H1 (cell line): ENCODE measurements at regions not wholly inside any gene's neighbourhood (a gene's known extent, or its start where the extent isn't known, plus 50 kb on each side); places are given as distances from the start of the nearest gene placed in this dataset.

ENCODE experiments used
- TF ChIP-seq, protein P1 (sequence below): fragments of 300-600 bp; sonication (generic); IDR thresholded peaks from 2 replicates; pipeline ENCODE4 v1.7.1; 2012; ENCODE audit warnings: low read length, moderate library complexity, mild to moderate bottlenecking, inconsistent platforms; ENCODE audit not compliant: insufficient replicate concordance

GRCh38 chr17:72470121-72470705 lies 349.4 kb downstream of the SOX9 start (continued):
- TF ChIP-seq, protein P1, sequence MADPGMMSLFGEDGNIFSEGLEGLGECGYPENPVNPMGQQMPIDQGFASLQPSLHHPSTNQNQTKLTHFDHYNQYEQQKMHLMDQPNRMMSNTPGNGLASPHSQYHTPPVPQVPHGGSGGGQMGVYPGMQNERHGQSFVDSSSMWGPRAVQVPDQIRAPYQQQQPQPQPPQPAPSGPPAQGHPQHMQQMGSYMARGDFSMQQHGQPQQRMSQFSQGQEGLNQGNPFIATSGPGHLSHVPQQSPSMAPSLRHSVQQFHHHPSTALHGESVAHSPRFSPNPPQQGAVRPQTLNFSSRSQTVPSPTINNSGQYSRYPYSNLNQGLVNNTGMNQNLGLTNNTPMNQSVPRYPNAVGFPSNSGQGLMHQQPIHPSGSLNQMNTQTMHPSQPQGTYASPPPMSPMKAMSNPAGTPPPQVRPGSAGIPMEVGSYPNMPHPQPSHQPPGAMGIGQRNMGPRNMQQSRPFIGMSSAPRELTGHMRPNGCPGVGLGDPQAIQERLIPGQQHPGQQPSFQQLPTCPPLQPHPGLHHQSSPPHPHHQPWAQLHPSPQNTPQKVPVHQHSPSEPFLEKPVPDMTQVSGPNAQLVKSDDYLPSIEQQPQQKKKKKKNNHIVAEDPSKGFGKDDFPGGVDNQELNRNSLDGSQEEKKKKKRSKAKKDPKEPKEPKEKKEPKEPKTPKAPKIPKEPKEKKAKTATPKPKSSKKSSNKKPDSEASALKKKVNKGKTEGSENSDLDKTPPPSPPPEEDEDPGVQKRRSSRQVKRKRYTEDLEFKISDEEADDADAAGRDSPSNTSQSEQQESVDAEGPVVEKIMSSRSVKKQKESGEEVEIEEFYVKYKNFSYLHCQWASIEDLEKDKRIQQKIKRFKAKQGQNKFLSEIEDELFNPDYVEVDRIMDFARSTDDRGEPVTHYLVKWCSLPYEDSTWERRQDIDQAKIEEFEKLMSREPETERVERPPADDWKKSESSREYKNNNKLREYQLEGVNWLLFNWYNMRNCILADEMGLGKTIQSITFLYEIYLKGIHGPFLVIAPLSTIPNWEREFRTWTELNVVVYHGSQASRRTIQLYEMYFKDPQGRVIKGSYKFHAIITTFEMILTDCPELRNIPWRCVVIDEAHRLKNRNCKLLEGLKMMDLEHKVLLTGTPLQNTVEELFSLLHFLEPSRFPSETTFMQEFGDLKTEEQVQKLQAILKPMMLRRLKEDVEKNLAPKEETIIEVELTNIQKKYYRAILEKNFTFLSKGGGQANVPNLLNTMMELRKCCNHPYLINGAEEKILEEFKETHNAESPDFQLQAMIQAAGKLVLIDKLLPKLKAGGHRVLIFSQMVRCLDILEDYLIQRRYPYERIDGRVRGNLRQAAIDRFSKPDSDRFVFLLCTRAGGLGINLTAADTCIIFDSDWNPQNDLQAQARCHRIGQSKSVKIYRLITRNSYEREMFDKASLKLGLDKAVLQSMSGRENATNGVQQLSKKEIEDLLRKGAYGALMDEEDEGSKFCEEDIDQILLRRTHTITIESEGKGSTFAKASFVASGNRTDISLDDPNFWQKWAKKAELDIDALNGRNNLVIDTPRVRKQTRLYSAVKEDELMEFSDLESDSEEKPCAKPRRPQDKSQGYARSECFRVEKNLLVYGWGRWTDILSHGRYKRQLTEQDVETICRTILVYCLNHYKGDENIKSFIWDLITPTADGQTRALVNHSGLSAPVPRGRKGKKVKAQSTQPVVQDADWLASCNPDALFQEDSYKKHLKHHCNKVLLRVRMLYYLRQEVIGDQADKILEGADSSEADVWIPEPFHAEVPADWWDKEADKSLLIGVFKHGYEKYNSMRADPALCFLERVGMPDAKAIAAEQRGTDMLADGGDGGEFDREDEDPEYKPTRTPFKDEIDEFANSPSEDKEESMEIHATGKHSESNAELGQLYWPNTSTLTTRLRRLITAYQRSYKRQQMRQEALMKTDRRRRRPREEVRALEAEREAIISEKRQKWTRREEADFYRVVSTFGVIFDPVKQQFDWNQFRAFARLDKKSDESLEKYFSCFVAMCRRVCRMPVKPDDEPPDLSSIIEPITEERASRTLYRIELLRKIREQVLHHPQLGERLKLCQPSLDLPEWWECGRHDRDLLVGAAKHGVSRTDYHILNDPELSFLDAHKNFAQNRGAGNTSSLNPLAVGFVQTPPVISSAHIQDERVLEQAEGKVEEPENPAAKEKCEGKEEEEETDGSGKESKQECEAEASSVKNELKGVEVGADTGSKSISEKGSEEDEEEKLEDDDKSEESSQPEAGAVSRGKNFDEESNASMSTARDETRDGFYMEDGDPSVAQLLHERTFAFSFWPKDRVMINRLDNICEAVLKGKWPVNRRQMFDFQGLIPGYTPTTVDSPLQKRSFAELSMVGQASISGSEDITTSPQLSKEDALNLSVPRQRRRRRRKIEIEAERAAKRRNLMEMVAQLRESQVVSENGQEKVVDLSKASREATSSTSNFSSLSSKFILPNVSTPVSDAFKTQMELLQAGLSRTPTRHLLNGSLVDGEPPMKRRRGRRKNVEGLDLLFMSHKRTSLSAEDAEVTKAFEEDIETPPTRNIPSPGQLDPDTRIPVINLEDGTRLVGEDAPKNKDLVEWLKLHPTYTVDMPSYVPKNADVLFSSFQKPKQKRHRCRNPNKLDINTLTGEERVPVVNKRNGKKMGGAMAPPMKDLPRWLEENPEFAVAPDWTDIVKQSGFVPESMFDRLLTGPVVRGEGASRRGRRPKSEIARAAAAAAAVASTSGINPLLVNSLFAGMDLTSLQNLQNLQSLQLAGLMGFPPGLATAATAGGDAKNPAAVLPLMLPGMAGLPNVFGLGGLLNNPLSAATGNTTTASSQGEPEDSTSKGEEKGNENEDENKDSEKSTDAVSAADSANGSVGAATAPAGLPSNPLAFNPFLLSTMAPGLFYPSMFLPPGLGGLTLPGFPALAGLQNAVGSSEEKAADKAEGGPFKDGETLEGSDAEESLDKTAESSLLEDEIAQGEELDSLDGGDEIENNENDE: no peak
